Natural killer cell (primary cell): ENCODE measurements at regions not wholly inside any gene's neighbourhood (a gene's known extent, or its start where the extent isn't known, plus 50 kb on each side); places are given as distances from the start of the nearest gene placed in this dataset.

Source experiments
- ATAC-seq, 3 donors: fragments of 150-1000 bp in 2 of 3; fragments of 200-7000 bp in 1 of 3; cut with Tn5 transposase; 1 replicate in 1 of 3; 2 replicates in 2 of 3; pipeline ENCODE4 v1.10.0; 2021; ENCODE audit warnings: mild to moderate bottlenecking in 2 of 3, moderate library complexity in 2 of 3
- DNase-seq, 2 donors: peaks; one replicate each; pipeline versions ENCODE4 v3.0.0 to v3.0.0-alpha.2; 2013 to 2021; ENCODE audit warnings: mixed read lengths in 1 of 2
- H3K27ac ChIP-seq: one replicate; pipeline ENCODE4 v1.5.1; 2013; ENCODE audit warnings: mild to moderate bottlenecking, low read length
- H3K27me3 ChIP-seq: one replicate; pipeline ENCODE4 v1.6.1; 2013; ENCODE audit warnings: low read length; ENCODE audit not compliant: control insufficient read depth, insufficient read depth
- H3K36me3 ChIP-seq: one replicate; pipeline ENCODE4 v1.6.1; 2013; ENCODE audit warnings: low read length; ENCODE audit not compliant: control insufficient read depth, insufficient read depth
- H3K4me1 ChIP-seq: one replicate; pipeline ENCODE4 v1.6.1; 2013; ENCODE audit warnings: low read length; ENCODE audit not compliant: control insufficient read depth, insufficient read depth
- H3K4me3 ChIP-seq: one replicate; pipeline ENCODE4 v1.5.1; 2013; ENCODE audit warnings: low read length
- H3K9me3 ChIP-seq: one replicate; pipeline ENCODE4 v1.6.1; 2013; ENCODE audit warnings: low read length; ENCODE audit not compliant: control insufficient read depth, insufficient read depth
- H3K27ac Mint-ChIP-seq, 2 donors: one replicate each; pipeline ENCODE4 v1.8.0; 2022; ENCODE audit warnings: mild to moderate bottlenecking in 2 of 2, mixed read lengths in 2 of 2, moderate library complexity in 1 of 2
- H3K27me3 Mint-ChIP-seq, 2 donors: one replicate each; pipeline ENCODE4 v1.8.0; 2022; ENCODE audit warnings: low read depth in 2 of 2, mixed read lengths in 2 of 2
- H3K36me3 Mint-ChIP-seq: one replicate; pipeline ENCODE4 v1.8.0; 2022; ENCODE audit warnings: mixed read lengths
- H3K4me1 Mint-ChIP-seq, 2 donors: one replicate each; pipeline ENCODE4 v1.8.0; 2022; ENCODE audit warnings: mixed read lengths in 2 of 2
- H3K4me3 Mint-ChIP-seq: one replicate; pipeline ENCODE4 v1.8.0; 2022; ENCODE audit warnings: mild to moderate bottlenecking, moderate library complexity, mixed read lengths
- H3K9me3 Mint-ChIP-seq, 2 donors: one replicate each; pipeline ENCODE4 v1.8.0; 2022; ENCODE audit warnings: mixed read lengths in 2 of 2
- CTCF ChIP-seq: fragments of 200-600 bp; IDR thresholded peaks from one replicate; pipeline ENCODE4 v1.8.0; 2022; ENCODE audit warnings: antibody characterized with exemption
- WGBS: methylation state at CpG from one replicate; pipeline ENCODE4 v1.1.7; 2013; ENCODE audit warnings: missing lambda C conversion rate; ENCODE audit not compliant: insufficient coverage; 5-methylcytosine and 5-hydroxymethylcytosine counted together
- intact Hi-C: fragments of 100-400 bp; cut with micrococcal nuclease; formaldehyde crosslinking; loops from one replicate; pipeline ENCODE4 v1.14.2; 2022

GRCh38 chr5:39896706-39897105, 471.9 kb upstream of the DAB2 start:
- H3K4me1 ChIP-seq: no peaks in the 10 kb centered on the region
- no peak overlapping the region for H3K4me3 Mint-ChIP-seq
- no peaks in the 10 kb centered on the region for H3K9me3 ChIP-seq
- H3K27ac Mint-ChIP-seq: no peak overlapping the region
- no peak overlapping the region for H3K4me3 ChIP-seq
- 71% methylated on average over 4 of the region's 5 CpGs for WGBS
- no peaks in the 10 kb centered on the region for H3K9me3 Mint-ChIP-seq
- H3K27me3 Mint-ChIP-seq: peaks cover 9 to 34% of the 10 kb centered on the region in 2 donors
- DNase-seq: no peak
- ATAC-seq: no peak
- intact Hi-C loops: no loop called here
- no peaks in the 10 kb centered on the region for H3K36me3 Mint-ChIP-seq
- H3K27me3 ChIP-seq: peaks cover 2% of the 10 kb centered on the region
- H3K27ac ChIP-seq: no peak overlapping the region
- no peaks in the 10 kb centered on the region for H3K4me1 Mint-ChIP-seq
- H3K36me3 ChIP-seq: no peaks in the 10 kb centered on the region
- TF ChIP-seq CTCF: no peak

- DNase-seq: no peak
- no peaks in the 10 kb centered on the region for H3K9me3 Mint-ChIP-seq
- no peak for TF ChIP-seq CTCF
- Histone ChIP-seq H3K27me3 (peaks cover 2% of the 10 kb centered on the region), H3K4me3 (no peak overlapping the region), H3K27ac (no peak overlapping the region), H3K4me1 (no peaks in the 10 kb centered on the region), H3K9me3 (no peaks in the 10 kb centered on the region), H3K36me3 (no peaks in the 10 kb centered on the region)
- no peak overlapping the region for H3K27ac Mint-ChIP-seq
- peaks cover 9 to 40% of the 10 kb centered on the region in 2 donors for H3K27me3 Mint-ChIP-seq
- no peaks in the 10 kb centered on the region for H3K36me3 Mint-ChIP-seq
- intact Hi-C loops: no loop called here
- H3K4me3 Mint-ChIP-seq: no peak overlapping the region
- ATAC-seq: no peak
- no peaks in the 10 kb centered on the region for H3K4me1 Mint-ChIP-seq
- 100% methylated on average over 1 of the region's 3 CpGs for WGBS
Observed at GRCh38 chr5:39896104-39896503, 471.3 kb upstream of the DAB2 start.

- Mint-ChIP-seq H3K27ac (no peak overlapping the region), H3K27me3 (peaks cover 3 to 31% of the 10 kb centered on the region in 2 donors), H3K9me3 (no peaks in the 10 kb centered on the region), H3K4me1 (no peaks in the 10 kb centered on the region), H3K36me3 (no peaks in the 10 kb centered on the region), H3K4me3 (no peak overlapping the region)
- no peak for TF ChIP-seq CTCF
- DNase-seq (no peak), ATAC-seq (no peak)
- Histone ChIP-seq H3K9me3 (no peaks in the 10 kb centered on the region), H3K4me1 (no peaks in the 10 kb centered on the region), H3K36me3 (no peaks in the 10 kb centered on the region), H3K27ac (no peak overlapping the region), H3K4me3 (no peak overlapping the region), H3K27me3 (no peaks in the 10 kb centered on the region)
- WGBS: 78% methylated on average over 1 of the region's 1 CpG
- intact Hi-C loops: no loop called here
Observed at GRCh38 chr5:39892708-39893107, 467.9 kb upstream of the DAB2 start.

- H3K4me1 Mint-ChIP-seq: no peaks in the 10 kb centered on the region
- Histone ChIP-seq H3K4me1 (no peaks in the 10 kb centered on the region), H3K27me3 (no peaks in the 10 kb centered on the region), H3K36me3 (no peaks in the 10 kb centered on the region), H3K27ac (no peak overlapping the region), H3K9me3 (no peaks in the 10 kb centered on the region), H3K4me3 (no peak overlapping the region)
- no peak overlapping the region for H3K27ac Mint-ChIP-seq
- TF ChIP-seq CTCF: no peak
- DNase-seq: no peak
- WGBS: 90% methylated on average over 2 of the region's 2 CpGs
- peaks cover 3 to 31% of the 10 kb centered on the region in 2 donors for H3K27me3 Mint-ChIP-seq
- no peak overlapping the region for H3K4me3 Mint-ChIP-seq
- no peak for ATAC-seq
- no peaks in the 10 kb centered on the region for H3K36me3 Mint-ChIP-seq
- intact Hi-C loops: no loop called here
- H3K9me3 Mint-ChIP-seq: no peaks in the 10 kb centered on the region
Observed at GRCh38 chr5:39891376-39891775, 466.6 kb upstream of the DAB2 start.
